ENCODE measurements at regions not wholly inside any gene's neighbourhood (a gene's known extent, or its start where the extent isn't known, plus 50 kb on each side); places are given as distances from the start of the nearest gene placed in this dataset.

DNA sequence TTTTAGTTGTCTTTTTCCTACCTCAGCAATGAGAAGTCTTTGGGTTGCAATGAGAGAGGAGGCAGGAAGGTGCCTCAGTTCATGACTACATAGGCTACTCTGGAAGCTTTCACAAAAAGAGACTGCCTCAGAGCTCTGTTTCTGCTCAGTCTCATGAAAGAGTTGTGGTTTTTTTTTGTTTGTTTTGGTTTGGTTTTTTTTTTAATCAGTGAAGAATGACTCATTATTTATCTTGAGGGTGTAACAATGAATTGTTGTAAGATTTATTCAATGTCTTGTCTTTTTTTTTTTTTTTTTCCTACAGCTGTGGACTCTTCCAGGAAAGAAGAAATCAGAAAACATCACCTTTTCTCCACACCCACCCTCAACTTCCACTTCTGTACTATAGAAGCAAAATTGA, 67.5 kb upstream of the CXCL13 start:
- no peaks in the 10 kb centered on the region for H3K27me3 ChIP-seq (ENCODE audit: control insufficient read depth, insufficient read depth, low read length)
- H3K36me3 ChIP-seq (ENCODE audit: control insufficient read depth, insufficient read depth, low read length) = no peaks in the 10 kb centered on the region
- TF ChIP-seq, protein P1, sequence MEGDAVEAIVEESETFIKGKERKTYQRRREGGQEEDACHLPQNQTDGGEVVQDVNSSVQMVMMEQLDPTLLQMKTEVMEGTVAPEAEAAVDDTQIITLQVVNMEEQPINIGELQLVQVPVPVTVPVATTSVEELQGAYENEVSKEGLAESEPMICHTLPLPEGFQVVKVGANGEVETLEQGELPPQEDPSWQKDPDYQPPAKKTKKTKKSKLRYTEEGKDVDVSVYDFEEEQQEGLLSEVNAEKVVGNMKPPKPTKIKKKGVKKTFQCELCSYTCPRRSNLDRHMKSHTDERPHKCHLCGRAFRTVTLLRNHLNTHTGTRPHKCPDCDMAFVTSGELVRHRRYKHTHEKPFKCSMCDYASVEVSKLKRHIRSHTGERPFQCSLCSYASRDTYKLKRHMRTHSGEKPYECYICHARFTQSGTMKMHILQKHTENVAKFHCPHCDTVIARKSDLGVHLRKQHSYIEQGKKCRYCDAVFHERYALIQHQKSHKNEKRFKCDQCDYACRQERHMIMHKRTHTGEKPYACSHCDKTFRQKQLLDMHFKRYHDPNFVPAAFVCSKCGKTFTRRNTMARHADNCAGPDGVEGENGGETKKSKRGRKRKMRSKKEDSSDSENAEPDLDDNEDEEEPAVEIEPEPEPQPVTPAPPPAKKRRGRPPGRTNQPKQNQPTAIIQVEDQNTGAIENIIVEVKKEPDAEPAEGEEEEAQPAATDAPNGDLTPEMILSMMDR (IDR thresholded peaks at IDR 0.05; ENCODE audit: insufficient read depth, low read length, severe bottlenecking) = no peak
- peak; percentile 98 for DNase-seq (ENCODE audit: low read depth)
- no peak for FAIRE-seq
- H3K4me3 ChIP-seq (ENCODE audit: low read depth, low read length) = no peak overlapping the region

DNA sequence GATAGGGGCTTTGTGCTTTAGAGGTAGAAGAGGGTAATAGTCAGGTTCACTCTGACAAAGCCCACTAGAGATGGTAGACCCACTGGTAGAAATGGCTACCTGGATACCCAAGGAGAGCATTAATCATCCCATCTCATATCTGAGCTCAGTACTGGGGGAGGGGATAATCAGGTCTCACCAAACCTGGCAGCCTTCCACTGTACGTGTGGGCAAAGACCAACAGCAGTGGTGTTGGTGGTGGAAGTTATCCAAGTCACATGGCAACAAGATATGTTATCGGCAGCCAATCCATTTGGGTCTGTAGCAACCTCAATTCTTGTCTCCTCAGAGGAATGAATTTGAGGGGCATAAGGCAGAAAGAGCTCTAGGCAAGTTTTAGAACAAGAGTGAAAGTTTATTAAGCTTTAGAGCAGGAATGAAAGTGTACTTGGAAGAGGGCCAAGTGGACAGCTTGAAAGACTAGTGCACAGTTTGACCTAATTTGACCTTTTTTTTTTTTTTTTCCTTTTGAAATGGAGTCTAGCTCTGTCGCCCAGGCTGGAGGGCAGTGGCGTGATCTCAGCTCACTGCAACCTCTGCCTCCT, 67.0 kb upstream of the CXCL13 start:
- Histone ChIP-seq H3K36me3 (ENCODE audit: control insufficient read depth, insufficient read depth, low read length) (no peaks in the 10 kb centered on the region), H3K27me3 (ENCODE audit: control insufficient read depth, insufficient read depth, low read length) (no peaks in the 10 kb centered on the region), H3K4me3 (ENCODE audit: low read depth, low read length) (no peak overlapping the region)
- TF ChIP-seq, protein P1 (IDR thresholded peaks at IDR 0.05; ENCODE audit: insufficient read depth, low read length, severe bottlenecking) = no peak
- FAIRE-seq (no peak), DNase-seq (ENCODE audit: low read depth) (peak; percentile 94)
